Neural crest cell (in vitro differentiated cells): ENCODE measurements at regions not wholly inside any gene's neighbourhood (a gene's known extent, or its start where the extent isn't known, plus 50 kb on each side); places are given as distances from the start of the nearest gene placed in this dataset.

Experiments
- DNase-seq: peaks from one replicate; pipeline ENCODE4 v3.0.0; 2021; ENCODE audit warnings: low read depth, mixed read lengths, low spot score
- H3K27ac Mint-ChIP-seq: one replicate; pipeline ENCODE4 v1.8.0; 2021; ENCODE audit warnings: mild to moderate bottlenecking, mixed read lengths; ENCODE audit not compliant: unreplicated experiment
- H3K27me3 Mint-ChIP-seq: 2 replicates; pipeline ENCODE4 v1.8.0; 2021; ENCODE audit warnings: low read depth, mild to moderate bottlenecking, mixed read lengths
- H3K36me3 Mint-ChIP-seq: 2 replicates; pipeline ENCODE4 v1.8.0; 2021; ENCODE audit warnings: low read depth, mild to moderate bottlenecking, mixed read lengths
- H3K4me1 Mint-ChIP-seq: 2 replicates; pipeline ENCODE4 v1.8.0; 2021; ENCODE audit warnings: mixed read lengths
- H3K4me3 Mint-ChIP-seq: one replicate; pipeline ENCODE4 v1.8.0; 2021; ENCODE audit warnings: mild to moderate bottlenecking, mixed read lengths
- H3K9me3 Mint-ChIP-seq: 2 replicates; pipeline ENCODE4 v1.8.0; 2021; ENCODE audit warnings: mixed read lengths
- CTCF ChIP-seq: fragments of 200-600 bp; sonication (generic); conservative IDR thresholded peaks from 2 replicates; pipeline ENCODE4 v1.5.0; 2021; ENCODE audit warnings: antibody characterized with exemption, mild to moderate bottlenecking

GRCh38 chr7:35483568-35483967, 211.4 kb downstream of the HERPUD2 start:
- TF ChIP-seq CTCF, result no peak
- Mint-ChIP-seq H3K27me3 (peaks cover 3% of the 10 kb centered on the region), H3K27ac (no peak overlapping the region), H3K36me3 (no peaks in the 10 kb centered on the region), H3K4me1 (peaks cover 25% of the 10 kb centered on the region), H3K4me3 (no peak overlapping the region), H3K9me3 (peaks cover 3% of the 10 kb centered on the region)
- DNase-seq, result no peak

- peaks cover 1% of the 10 kb centered on the region for H3K36me3 Mint-ChIP-seq
- H3K4me1 Mint-ChIP-seq, result peaks cover 25% of the 10 kb centered on the region
- peaks cover 5% of the 10 kb centered on the region for H3K9me3 Mint-ChIP-seq
- H3K27ac Mint-ChIP-seq, result no peak overlapping the region
- TF ChIP-seq CTCF, result no peak
- H3K4me3 Mint-ChIP-seq, result no peak overlapping the region
- DNase-seq, result no peak
- H3K27me3 Mint-ChIP-seq, result peaks cover 3% of the 10 kb centered on the region
Observed at GRCh38 chr7:35482231-35482630, 212.7 kb downstream of the HERPUD2 start.

GRCh38 chr7:35480806-35481205, 214.1 kb downstream of the HERPUD2 start:
- Mint-ChIP-seq H3K27me3 (peaks cover 3% of the 10 kb centered on the region), H3K4me1 (peaks cover 19% of the 10 kb centered on the region), H3K9me3 (peaks cover 9% of the 10 kb centered on the region), H3K36me3 (peaks cover 4% of the 10 kb centered on the region), H3K4me3 (no peak overlapping the region), H3K27ac (no peak overlapping the region)
- DNase-seq, result no peak
- no peak for TF ChIP-seq CTCF

- no peak for DNase-seq
- no peak overlapping the region for H3K4me3 Mint-ChIP-seq
- H3K36me3 Mint-ChIP-seq, result peaks cover 8% of the 10 kb centered on the region
- no peak overlapping the region for H3K27ac Mint-ChIP-seq
- peaks cover 12% of the 10 kb centered on the region for H3K9me3 Mint-ChIP-seq
- peaks cover 10% of the 10 kb centered on the region for H3K4me1 Mint-ChIP-seq
- peaks cover 3% of the 10 kb centered on the region for H3K27me3 Mint-ChIP-seq
- TF ChIP-seq CTCF, result no peak
Observed at GRCh38 chr7:35477609-35478008, 217.3 kb downstream of the HERPUD2 start.

- peaks cover 8% of the 10 kb centered on the region for H3K36me3 Mint-ChIP-seq
- no peak for DNase-seq
- TF ChIP-seq CTCF, result no peak
- H3K4me3 Mint-ChIP-seq, result no peak overlapping the region
- H3K4me1 Mint-ChIP-seq, result no peaks in the 10 kb centered on the region
- no peaks in the 10 kb centered on the region for H3K27me3 Mint-ChIP-seq
- peaks cover 12% of the 10 kb centered on the region for H3K9me3 Mint-ChIP-seq
- H3K27ac Mint-ChIP-seq, result no peak overlapping the region
Observed at GRCh38 chr7:35474100-35474499, 220.2 kb upstream of the TBX20 start.

- no peaks in the 10 kb centered on the region for H3K9me3 Mint-ChIP-seq
- H3K36me3 Mint-ChIP-seq, result no peaks in the 10 kb centered on the region
- H3K4me3 Mint-ChIP-seq, result no peak overlapping the region
- H3K27ac Mint-ChIP-seq, result no peak overlapping the region
- no peak for TF ChIP-seq CTCF
- H3K4me1 Mint-ChIP-seq, result no peaks in the 10 kb centered on the region
- H3K27me3 Mint-ChIP-seq, result no peaks in the 10 kb centered on the region
- no peak for DNase-seq
Observed at GRCh38 chr7:35468606-35469005, 214.7 kb upstream of the TBX20 start.
